ENCODE measurements at regions not wholly inside any gene's neighbourhood (a gene's known extent, or its start where the extent isn't known, plus 50 kb on each side); places are given as distances from the start of the nearest gene placed in this dataset.

DNA sequence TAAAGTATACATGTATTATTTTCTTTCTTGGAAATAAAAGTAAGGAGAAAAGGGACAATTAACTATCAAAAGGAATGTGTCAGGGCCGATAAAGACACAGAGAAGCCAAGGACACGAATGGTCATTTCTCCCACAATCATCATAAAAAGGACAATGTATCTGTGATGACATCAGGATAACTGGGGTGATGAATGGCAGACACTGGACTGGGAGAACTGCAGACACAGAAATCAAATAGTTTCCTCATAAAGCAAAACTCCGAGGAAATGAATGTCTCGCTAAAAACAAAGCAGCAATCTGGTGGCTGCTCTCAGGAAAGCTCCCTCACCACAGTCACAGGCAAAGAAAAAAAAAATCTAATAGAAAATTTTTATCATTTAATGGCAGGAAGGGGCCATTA, 69.3 kb upstream of the NPY start:
- no peak overlapping the region for H3K4me3 ChIP-seq (ENCODE audit: low read depth, low read length)
- in situ Hi-C loops (cut with HindIII; ENCODE audit: low sequenced_read_pairs), result no loop called here

DNA sequence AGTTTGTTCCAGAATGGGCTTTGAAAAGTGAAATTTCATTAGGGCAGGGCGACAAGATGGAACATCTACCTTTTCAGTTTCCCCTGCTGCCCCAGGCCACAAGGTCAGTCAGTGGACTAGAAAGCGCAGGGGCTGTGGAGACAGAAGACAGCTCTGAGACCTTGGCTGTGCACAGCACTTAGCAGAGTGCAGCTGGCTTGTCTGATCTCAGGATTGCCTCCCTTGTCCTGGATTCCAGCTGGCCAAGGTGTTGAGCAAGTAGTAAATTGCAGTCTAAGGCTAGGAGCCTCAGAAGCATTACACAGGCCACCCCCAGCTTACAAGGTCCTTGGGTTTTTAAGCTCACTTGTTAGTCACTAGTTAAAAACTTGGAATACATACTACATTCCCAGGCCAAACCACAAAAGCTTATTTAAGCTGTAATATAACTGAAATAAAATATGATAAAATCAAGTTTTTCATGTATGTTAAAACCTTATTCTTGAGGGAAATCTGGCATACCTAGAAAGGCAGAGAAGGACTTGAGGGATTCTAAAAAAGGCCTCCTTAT, 67.3 kb upstream of the NPY start:
- H3K4me3 ChIP-seq (ENCODE audit: low read depth, low read length), result no peak overlapping the region
- TF ChIP-seq, protein P1, sequence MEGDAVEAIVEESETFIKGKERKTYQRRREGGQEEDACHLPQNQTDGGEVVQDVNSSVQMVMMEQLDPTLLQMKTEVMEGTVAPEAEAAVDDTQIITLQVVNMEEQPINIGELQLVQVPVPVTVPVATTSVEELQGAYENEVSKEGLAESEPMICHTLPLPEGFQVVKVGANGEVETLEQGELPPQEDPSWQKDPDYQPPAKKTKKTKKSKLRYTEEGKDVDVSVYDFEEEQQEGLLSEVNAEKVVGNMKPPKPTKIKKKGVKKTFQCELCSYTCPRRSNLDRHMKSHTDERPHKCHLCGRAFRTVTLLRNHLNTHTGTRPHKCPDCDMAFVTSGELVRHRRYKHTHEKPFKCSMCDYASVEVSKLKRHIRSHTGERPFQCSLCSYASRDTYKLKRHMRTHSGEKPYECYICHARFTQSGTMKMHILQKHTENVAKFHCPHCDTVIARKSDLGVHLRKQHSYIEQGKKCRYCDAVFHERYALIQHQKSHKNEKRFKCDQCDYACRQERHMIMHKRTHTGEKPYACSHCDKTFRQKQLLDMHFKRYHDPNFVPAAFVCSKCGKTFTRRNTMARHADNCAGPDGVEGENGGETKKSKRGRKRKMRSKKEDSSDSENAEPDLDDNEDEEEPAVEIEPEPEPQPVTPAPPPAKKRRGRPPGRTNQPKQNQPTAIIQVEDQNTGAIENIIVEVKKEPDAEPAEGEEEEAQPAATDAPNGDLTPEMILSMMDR (IDR thresholded peaks at IDR 0.05; ENCODE audit: low read depth, low read length), result no peak
- in situ Hi-C loops (cut with HindIII; ENCODE audit: low sequenced_read_pairs), result no loop called here

More for the DNA sequence above, 69.3 kb upstream of the NPY start:
- TF ChIP-seq, protein P1 (IDR thresholded peaks at IDR 0.05; ENCODE audit: low read depth, low read length), result no peak
- DNase-seq (ENCODE audit: low read depth, low spot score), result no peak

DNA sequence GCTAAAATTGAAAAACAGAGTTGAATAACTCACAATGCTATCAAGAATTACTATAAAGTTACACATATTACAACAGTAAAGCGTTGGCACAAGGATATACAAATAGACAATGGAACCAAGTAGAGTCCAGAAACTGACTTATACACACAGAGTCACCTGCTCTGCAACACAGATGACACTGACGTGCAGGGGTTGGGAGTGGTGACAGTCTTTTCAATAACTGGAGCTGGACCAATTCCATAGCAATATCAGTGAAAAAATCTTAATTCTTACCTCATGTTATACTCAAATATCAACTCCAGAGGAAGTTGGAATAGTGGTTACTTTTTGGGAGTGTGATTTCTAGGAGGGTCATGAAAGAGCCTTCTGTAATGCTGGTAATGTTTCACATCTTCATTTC, 62.5 kb upstream of the NPY start:
- TF ChIP-seq, protein P1 (IDR thresholded peaks at IDR 0.05; ENCODE audit: low read depth, low read length), result no peak
- no peak for DNase-seq (ENCODE audit: low read depth, low spot score)
- in situ Hi-C loops (cut with HindIII; ENCODE audit: low sequenced_read_pairs), result no loop called here
- no peak overlapping the region for H3K4me3 ChIP-seq (ENCODE audit: low read depth, low read length)

More for the DNA sequence above, 67.3 kb upstream of the NPY start:
- peak; percentile 36 for DNase-seq (ENCODE audit: low read depth, low spot score)

DNA sequence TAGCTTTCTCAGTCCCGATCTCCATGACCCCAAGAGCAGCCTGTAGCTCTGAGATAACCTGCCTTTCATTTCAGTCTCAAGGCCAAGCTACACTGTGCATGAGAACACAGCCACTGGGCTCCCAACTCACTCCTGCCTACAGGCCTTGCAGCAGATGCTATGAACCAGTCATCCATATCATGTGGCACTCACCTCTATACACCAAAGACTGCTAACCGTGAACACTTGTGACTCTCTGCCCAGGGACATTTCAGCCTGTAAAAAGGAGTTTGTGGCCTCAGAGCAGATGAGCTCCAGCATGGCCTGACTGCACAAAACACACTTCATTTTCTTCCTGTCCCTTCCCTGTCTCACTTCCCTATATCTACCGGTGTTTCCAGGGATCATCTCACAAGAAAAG, 56.9 kb upstream of the NPY start:
- H3K4me3 ChIP-seq (ENCODE audit: low read depth, low read length), result no peak overlapping the region
- DNase-seq (ENCODE audit: low read depth, low spot score), result no peak
- in situ Hi-C loops (cut with HindIII; ENCODE audit: low sequenced_read_pairs), result no loop called here
- TF ChIP-seq, protein P1 (IDR thresholded peaks at IDR 0.05; ENCODE audit: low read depth, low read length), result no peak

DNA sequence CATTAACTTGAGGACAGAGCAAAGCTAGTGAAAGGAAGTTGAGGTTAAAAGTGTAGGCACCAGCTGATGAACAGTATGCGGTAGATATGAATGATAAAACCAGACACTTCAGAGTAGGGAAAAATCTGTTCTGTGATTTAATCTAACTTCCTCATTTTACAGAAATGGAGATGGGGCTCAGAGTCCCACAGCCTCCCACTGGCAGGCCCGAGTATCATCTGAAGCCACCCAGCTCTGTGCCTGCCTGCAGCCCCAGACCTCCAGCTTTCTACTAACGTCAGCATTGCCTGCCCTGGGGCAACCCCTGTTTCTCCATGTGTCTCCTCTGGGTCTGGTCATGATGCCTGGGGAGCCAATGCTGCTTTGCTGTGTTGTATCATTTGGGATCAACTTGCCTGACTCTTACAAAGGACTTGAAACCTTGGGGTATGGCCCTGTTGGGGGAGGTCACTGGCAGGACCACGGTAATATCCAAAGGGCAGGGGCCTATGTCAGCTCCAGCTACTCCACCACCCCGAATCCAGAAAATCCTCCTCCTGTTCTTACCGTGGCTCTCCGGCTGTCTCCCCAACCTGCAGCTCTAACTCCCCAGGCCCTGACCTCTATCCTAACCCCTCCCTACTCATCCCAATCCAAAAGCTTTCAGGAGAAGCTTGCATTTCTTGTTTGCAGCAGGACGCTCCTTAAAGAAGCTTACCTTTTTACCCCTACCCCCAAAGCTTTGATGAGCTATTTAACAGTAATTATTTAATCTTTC, 56.2 kb upstream of the NPY start:
- no peak overlapping the region for H3K4me3 ChIP-seq (ENCODE audit: low read depth, low read length)
- TF ChIP-seq, protein P1 (IDR thresholded peaks at IDR 0.05; ENCODE audit: low read depth, low read length), result no peak
- no peak for DNase-seq (ENCODE audit: low read depth, low spot score)
- in situ Hi-C loops (cut with HindIII; ENCODE audit: low sequenced_read_pairs), result no loop called here

DNA sequence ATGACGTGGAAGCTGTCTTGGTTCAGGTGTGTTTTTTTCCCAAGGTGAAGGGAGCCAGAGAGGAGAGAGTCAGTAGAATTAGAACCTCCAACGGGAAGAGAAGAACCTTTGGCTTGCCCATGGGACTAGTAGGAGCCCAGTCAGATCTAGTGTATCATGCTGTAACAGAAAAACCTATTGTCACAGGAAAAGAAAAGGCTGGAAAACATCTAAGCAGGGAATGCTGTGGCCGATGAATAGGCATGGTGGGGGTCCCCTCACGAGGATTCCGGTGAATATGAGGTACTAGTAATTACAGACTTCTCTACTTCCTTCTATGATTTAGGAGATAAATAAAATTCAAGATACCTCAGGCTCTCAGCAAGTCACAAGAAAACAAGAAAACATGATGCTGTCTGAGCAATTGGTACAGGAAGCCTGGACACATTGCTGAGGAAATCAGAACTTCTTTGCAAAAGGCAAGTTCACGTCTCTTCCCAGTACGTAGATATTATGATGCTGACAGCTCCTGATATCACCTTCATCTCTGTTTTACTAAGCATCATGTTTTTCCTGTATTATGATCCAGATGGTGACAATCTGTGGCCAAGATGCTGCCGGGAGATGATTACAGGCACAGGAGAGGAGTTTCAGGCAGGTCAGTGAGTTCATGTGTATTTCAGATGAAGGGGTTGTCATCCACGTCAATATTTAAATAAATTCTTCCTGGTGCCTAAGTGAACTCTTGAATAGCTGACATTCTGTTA, 54.3 kb upstream of the NPY start:
- in situ Hi-C loops (cut with HindIII; ENCODE audit: low sequenced_read_pairs), result no loop called here
- H3K4me3 ChIP-seq (ENCODE audit: low read depth, low read length), result no peak overlapping the region
- DNase-seq (ENCODE audit: low read depth, low spot score), result no peak
- TF ChIP-seq, protein P1 (IDR thresholded peaks at IDR 0.05; ENCODE audit: low read depth, low read length), result no peak
